HUES64 (cell line): ENCODE measurements at regions not wholly inside any gene's neighbourhood (a gene's known extent, or its start where the extent isn't known, plus 50 kb on each side); places are given as distances from the start of the nearest gene placed in this dataset.

Experiments used
- H3K27ac ChIP-seq: 2 replicates; pipeline ENCODE4 v1.7.0; 2013; ENCODE audit warnings: low read depth, low read length, inconsistent platforms
- H3K27me3 ChIP-seq: 2 replicates; pipeline ENCODE4 v1.6.1; 2013; ENCODE audit warnings: mild to moderate bottlenecking, low read length; ENCODE audit not compliant: insufficient read depth
- H3K36me3 ChIP-seq: 2 replicates; pipeline ENCODE4 v1.6.1; 2013; ENCODE audit warnings: mild to moderate bottlenecking, low read length; ENCODE audit not compliant: insufficient read depth
- H3K4me1 ChIP-seq: 2 replicates; pipeline ENCODE4 v1.6.1; 2013; ENCODE audit warnings: mild to moderate bottlenecking, low read length, moderate library complexity; ENCODE audit not compliant: insufficient read depth
- H3K4me3 ChIP-seq: 2 replicates; pipeline ENCODE4 v1.5.1; 2013; ENCODE audit warnings: mild to moderate bottlenecking, low read length, moderate library complexity
- H3K9ac ChIP-seq: 2 replicates; pipeline ENCODE4 v1.6.1; 2013; ENCODE audit warnings: mild to moderate bottlenecking, low read depth, low read length
- H3K9me3 ChIP-seq: 2 replicates; pipeline ENCODE4 v1.6.1; 2013; ENCODE audit warnings: low read depth, low read length; ENCODE audit not compliant: insufficient read depth
- WGBS: fragments of 150-250, 120-280 bp; methylation state at CpG from one replicate; pipeline ENCODE4 v1.1.7; 2013; ENCODE audit warnings: missing lambda C conversion rate; 5-methylcytosine and 5-hydroxymethylcytosine counted together

- H3K36me3 ChIP-seq: no peaks in the 10 kb centered on the region
- H3K27ac ChIP-seq: no peak overlapping the region
- no peaks in the 10 kb centered on the region for H3K27me3 ChIP-seq
- WGBS: 75% methylated on average over 3 of the region's 3 CpGs
- no peak overlapping the region for H3K4me3 ChIP-seq
- 0 out of 2 replicates have a peak, but pooled peaks cover 4% of the 10 kb centered on the region for H3K4me1 ChIP-seq
- no peak overlapping the region for H3K9ac ChIP-seq
- no peaks in the 10 kb centered on the region for H3K9me3 ChIP-seq
Observed at GRCh38 chr9:135419106-135419505, 60.5 kb upstream of the PPP1R26 start.

- H3K27ac ChIP-seq: no peak overlapping the region
- 0 out of 2 replicates have a peak, but pooled peaks cover 4% of the 10 kb centered on the region for H3K4me1 ChIP-seq
- H3K9ac ChIP-seq: no peak overlapping the region
- 85% methylated on average over 15 of the region's 15 CpGs for WGBS
- peaks cover 3% of the 10 kb centered on the region; the same call in 1 of the 2 replicates for H3K9me3 ChIP-seq
- no peak overlapping the region for H3K4me3 ChIP-seq
- H3K27me3 ChIP-seq: no peaks in the 10 kb centered on the region
- H3K36me3 ChIP-seq: no peaks in the 10 kb centered on the region
Observed at GRCh38 chr9:135422341-135422944, 57.1 kb upstream of the PPP1R26 start.

- Histone ChIP-seq H3K4me3 (no peak overlapping the region), H3K9me3 (peaks cover 3% of the 10 kb centered on the region; the same call in 1 of the 2 replicates), H3K9ac (no peak overlapping the region), H3K36me3 (no peaks in the 10 kb centered on the region), H3K27ac (no peak overlapping the region), H3K27me3 (no peaks in the 10 kb centered on the region), H3K4me1 (0 out of 2 replicates have a peak, but pooled peaks cover 4% of the 10 kb centered on the region)
- 96% methylated on average over 9 of the region's 9 CpGs for WGBS
Observed at GRCh38 chr9:135423725-135424124, 55.9 kb upstream of the PPP1R26 start.
